ENCODE measurements at regions not wholly inside any gene's neighbourhood (a gene's known extent, or its start where the extent isn't known, plus 50 kb on each side); places are given as distances from the start of the nearest gene placed in this dataset.

DNA sequence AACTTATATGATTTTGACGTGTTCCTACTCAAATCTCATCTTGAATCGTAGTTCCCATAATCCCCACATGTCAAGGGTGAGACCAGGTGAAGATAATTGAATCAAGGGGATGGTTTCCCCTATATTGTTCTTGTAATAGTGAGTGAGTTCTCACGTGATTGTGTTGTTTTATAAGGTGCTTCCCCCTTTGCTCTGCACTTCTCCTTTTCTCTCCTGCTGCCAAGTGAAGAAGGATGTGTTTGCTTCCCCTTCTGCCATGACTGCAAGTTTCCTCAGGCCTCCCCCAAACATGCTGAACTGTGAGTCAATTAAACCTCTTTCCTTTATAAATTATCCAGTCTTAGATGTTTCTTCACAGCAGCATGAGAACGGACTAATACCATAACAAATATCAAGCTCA, 83.2 kb downstream of the MANEA start:
- no peak for DNase-seq (ENCODE audit: low read depth)
- Histone ChIP-seq H3K4me3 (ENCODE audit: low read depth, low read length) (no peak overlapping the region), H3K36me3 (ENCODE audit: control insufficient read depth, insufficient read depth, low read length) (no peaks in the 10 kb centered on the region), H3K27me3 (ENCODE audit: control insufficient read depth, insufficient read depth, low read length) (no peaks in the 10 kb centered on the region)
- TF ChIP-seq, protein P1, sequence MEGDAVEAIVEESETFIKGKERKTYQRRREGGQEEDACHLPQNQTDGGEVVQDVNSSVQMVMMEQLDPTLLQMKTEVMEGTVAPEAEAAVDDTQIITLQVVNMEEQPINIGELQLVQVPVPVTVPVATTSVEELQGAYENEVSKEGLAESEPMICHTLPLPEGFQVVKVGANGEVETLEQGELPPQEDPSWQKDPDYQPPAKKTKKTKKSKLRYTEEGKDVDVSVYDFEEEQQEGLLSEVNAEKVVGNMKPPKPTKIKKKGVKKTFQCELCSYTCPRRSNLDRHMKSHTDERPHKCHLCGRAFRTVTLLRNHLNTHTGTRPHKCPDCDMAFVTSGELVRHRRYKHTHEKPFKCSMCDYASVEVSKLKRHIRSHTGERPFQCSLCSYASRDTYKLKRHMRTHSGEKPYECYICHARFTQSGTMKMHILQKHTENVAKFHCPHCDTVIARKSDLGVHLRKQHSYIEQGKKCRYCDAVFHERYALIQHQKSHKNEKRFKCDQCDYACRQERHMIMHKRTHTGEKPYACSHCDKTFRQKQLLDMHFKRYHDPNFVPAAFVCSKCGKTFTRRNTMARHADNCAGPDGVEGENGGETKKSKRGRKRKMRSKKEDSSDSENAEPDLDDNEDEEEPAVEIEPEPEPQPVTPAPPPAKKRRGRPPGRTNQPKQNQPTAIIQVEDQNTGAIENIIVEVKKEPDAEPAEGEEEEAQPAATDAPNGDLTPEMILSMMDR (IDR thresholded peaks at IDR 0.05; ENCODE audit: insufficient read depth, low read length, poor library complexity, severe bottlenecking), result no peak

DNA sequence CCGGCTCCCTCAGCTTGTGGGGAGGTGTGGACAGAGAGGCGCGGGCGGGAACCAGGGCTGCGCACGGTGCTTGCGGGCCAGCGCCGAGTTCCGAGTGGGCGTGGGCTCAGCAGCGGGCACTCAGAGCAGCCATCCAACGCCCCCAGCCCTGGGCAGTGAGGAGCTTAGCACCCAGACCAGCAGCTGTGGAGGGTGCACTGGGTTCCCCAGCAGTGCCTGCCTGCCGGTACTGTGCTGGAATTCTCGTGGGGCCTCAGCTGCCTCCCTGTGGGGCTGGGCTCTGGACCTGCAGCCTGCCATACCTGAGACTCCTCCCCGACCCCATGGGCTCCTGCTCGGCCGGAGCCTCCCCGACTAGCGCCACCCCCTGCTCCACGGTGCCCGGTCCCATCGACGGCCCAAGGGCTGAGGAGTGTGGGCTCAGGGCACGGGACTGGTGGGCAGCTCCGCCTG, 92.7 kb downstream of the MANEA start:
- Histone ChIP-seq H3K36me3 (ENCODE audit: control insufficient read depth, insufficient read depth, low read length) (no peaks in the 10 kb centered on the region), H3K27me3 (ENCODE audit: control insufficient read depth, insufficient read depth, low read length) (no peaks in the 10 kb centered on the region), H3K4me3 (ENCODE audit: low read depth, low read length) (no peak overlapping the region)
- TF ChIP-seq, protein P1 (IDR thresholded peaks at IDR 0.05; ENCODE audit: insufficient read depth, low read length, poor library complexity, severe bottlenecking), result no peak
- no peak for DNase-seq (ENCODE audit: low read depth)

DNA sequence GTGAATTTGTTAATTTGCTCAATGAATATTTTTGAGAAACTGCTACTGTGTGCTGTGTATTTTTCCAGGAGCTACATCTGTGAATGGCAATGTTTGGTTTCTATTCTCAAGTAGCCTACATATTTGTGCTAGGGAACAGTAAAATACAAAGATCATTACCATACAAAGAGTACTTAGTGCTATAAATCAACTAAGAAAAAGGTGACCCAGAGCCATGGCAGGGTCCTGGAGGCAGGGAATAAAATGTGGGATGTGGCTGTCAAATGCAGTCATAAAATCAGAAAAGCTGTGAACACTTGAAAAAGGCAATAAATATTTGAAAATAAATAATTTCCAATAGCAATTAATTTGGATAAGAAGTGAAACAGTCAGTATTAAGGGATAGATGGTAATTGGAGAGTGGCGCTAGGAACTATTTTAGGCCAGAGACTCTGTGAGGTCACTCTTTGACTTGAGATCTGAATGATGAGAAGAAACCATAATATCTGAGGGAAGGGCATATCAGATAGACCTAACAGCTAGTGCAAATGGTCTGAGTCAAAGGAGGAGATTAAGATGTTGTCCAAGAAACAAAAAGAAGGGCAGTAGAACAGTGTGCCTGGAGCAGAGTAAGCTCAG, 98.8 kb downstream of the MANEA start:
- TF ChIP-seq, protein P1 (IDR thresholded peaks at IDR 0.05; ENCODE audit: insufficient read depth, low read length, poor library complexity, severe bottlenecking), result no peak
- H3K36me3 ChIP-seq (ENCODE audit: control insufficient read depth, insufficient read depth, low read length), result no peaks in the 10 kb centered on the region

DNA sequence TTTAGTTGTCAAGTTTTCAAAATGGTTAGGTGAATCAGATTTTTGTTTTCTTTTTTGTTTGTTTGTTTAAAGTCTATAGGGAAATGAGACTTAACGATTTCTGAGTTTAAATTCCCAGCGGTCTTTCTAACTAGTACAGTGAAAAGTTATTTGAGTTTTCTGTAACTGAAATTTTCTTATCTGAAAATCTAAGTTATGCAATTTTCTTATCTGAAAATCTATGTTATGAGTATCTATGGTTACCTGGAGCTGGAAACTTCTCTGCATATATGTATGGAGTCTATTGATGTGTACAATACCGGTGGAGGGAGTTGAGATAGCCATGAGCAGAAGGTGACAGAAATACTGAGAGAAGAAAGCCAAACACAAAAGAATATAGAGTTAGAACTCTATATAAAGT, 102.6 kb downstream of the MANEA start:
- DNase-seq (ENCODE audit: low read depth), result no peak

More for the DNA sequence above, 98.8 kb downstream of the MANEA start:
- Histone ChIP-seq H3K27me3 (ENCODE audit: control insufficient read depth, insufficient read depth, low read length) (no peaks in the 10 kb centered on the region), H3K4me3 (ENCODE audit: low read depth, low read length) (no peak overlapping the region)
- no peak for DNase-seq (ENCODE audit: low read depth)

DNA sequence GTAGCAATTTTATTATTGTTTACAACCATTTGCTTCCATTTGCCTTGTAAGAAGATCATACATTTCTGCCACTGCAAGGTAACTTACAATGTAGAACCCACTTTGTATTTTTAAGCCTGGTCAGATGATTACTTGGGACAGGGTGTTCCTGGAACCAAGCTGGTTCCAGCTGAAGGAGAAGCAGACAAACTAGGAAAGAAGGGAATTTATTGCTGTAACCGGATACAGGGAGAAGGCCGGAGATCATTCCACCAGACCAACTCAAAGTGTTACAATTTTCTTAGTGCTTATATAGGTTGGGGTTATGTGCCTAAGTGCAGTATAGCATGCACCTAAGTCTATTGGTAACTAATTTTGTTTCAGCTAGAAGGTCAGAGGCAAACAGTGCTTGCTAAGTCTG, 104.4 kb downstream of the MANEA start:
- no peaks in the 10 kb centered on the region for H3K27me3 ChIP-seq (ENCODE audit: control insufficient read depth, insufficient read depth, low read length)

More for the DNA sequence above, 102.6 kb downstream of the MANEA start:
- Histone ChIP-seq H3K36me3 (ENCODE audit: control insufficient read depth, insufficient read depth, low read length) (no peaks in the 10 kb centered on the region), H3K4me3 (ENCODE audit: low read depth, low read length) (no peak overlapping the region), H3K27me3 (ENCODE audit: control insufficient read depth, insufficient read depth, low read length) (no peaks in the 10 kb centered on the region)
- TF ChIP-seq, protein P1 (IDR thresholded peaks at IDR 0.05; ENCODE audit: insufficient read depth, low read length, poor library complexity, severe bottlenecking), result no peak

More for the DNA sequence above, 104.4 kb downstream of the MANEA start:
- DNase-seq (ENCODE audit: low read depth), result no peak
- H3K4me3 ChIP-seq (ENCODE audit: low read depth, low read length), result no peak overlapping the region
- no peaks in the 10 kb centered on the region for H3K36me3 ChIP-seq (ENCODE audit: control insufficient read depth, insufficient read depth, low read length)
- TF ChIP-seq, protein P1 (IDR thresholded peaks at IDR 0.05; ENCODE audit: insufficient read depth, low read length, poor library complexity, severe bottlenecking), result no peak

Measured in kidney epithelial cell (primary cell).